ENCODE measurements at regions not wholly inside any gene's neighbourhood (a gene's known extent, or its start where the extent isn't known, plus 50 kb on each side); places are given as distances from the start of the nearest gene placed in this dataset.
"Not testable (repeated sequence)": the region's sequence is repeated elsewhere in the genome, so short reads cannot be mapped to it uniquely, and the experiment has no call there.

GRCh38 chr7:73204898-73205297 lies 103.7 kb downstream of the NSUN5 start:
- TF ChIP-seq POLR2AphosphoS5 (IDR thresholded peaks at IDR 0.05; ENCODE audit: control insufficient read depth, insufficient read depth, low read depth, low read length); POLR2A (conservative IDR thresholded peaks at IDR 0.05); MAFK (IDR thresholded peaks at IDR 0.05; ENCODE audit: low read length); NR2C2 (CRISPR knock-in tag; IDR thresholded peaks at IDR 0.05); NR2C2 (tag; IDR thresholded peaks at IDR 0.05); JUN (IDR thresholded peaks at IDR 0.05; ENCODE audit: borderline replicate concordance, low read depth, low read length); JUN (CRISPR knock-in tag; IDR thresholded peaks at IDR 0.05; ENCODE audit: borderline replicate concordance); PTTG1 (tag; IDR thresholded peaks at IDR 0.05; ENCODE audit: low read depth); EZH2 (IDR thresholded peaks at IDR 0.05; ENCODE audit: borderline replicate concordance, low read depth, low read length); CTCF (IDR thresholded peaks at IDR 0.05 in 2 of 3, conservative IDR thresholded peaks at IDR 0.05 in 1 of 3; ENCODE audit: insufficient read depth in 2 of 3, low read depth in 1 of 3, low read length in 3 of 3); HDAC1 (IDR thresholded peaks at IDR 0.05); GABPA (tag; conservative IDR thresholded peaks at IDR 0.05; ENCODE audit: low read depth); ZBTB7A (IDR thresholded peaks at IDR 0.05; ENCODE audit: borderline replicate concordance, control insufficient read depth, low read depth, low read length); CHCHD3 (CRISPR knock-in tag; IDR thresholded peaks at IDR 0.05): not testable (repeated sequence)
- TF ChIP-seq, protein P1, sequence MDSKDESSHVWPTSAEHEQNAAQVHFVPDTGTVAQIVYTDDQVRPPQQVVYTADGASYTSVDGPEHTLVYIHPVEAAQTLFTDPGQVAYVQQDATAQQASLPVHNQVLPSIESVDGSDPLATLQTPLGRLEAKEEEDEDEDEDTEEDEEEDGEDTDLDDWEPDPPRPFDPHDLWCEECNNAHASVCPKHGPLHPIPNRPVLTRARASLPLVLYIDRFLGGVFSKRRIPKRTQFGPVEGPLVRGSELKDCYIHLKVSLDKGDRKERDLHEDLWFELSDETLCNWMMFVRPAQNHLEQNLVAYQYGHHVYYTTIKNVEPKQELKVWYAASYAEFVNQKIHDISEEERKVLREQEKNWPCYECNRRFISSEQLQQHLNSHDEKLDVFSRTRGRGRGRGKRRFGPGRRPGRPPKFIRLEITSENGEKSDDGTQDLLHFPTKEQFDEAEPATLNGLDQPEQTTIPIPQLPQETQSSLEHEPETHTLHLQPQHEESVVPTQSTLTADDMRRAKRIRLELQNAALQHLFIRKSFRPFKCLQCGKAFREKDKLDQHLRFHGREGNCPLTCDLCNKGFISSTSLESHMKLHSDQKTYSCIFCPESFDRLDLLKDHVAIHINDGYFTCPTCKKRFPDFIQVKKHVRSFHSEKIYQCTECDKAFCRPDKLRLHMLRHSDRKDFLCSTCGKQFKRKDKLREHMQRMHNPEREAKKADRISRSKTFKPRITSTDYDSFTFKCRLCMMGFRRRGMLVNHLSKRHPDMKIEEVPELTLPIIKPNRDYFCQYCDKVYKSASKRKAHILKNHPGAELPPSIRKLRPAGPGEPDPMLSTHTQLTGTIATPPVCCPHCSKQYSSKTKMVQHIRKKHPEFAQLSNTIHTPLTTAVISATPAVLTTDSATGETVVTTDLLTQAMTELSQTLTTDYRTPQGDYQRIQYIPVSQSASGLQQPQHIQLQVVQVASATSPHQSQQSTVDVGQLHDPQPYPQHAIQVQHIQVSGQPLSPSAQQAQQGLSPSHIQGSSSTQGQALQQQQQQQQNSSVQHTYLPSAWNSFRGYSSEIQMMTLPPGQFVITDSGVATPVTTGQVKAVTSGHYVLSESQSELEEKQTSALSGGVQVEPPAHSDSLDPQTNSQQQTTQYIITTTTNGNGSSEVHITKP (IDR thresholded peaks at IDR 0.05; ENCODE audit: partially characterized antibody) = not testable (repeated sequence)
